HCT116 (cell line): ENCODE measurements at regions not wholly inside any gene's neighbourhood (a gene's known extent, or its start where the extent isn't known, plus 50 kb on each side); places are given as distances from the start of the nearest gene placed in this dataset.

Source experiments
- ATAC-seq: fragments of 200-7000 bp; cut with Tn5 transposase; 2 replicates; pipeline ENCODE4 v1.9.1; 2020; ENCODE audit warnings: mild to moderate bottlenecking, moderate library complexity
- BruUV-seq: library from RNA; stranded (reverse); fragments of 400-500 nt; replicated peaks from 2 replicates; lab custom pipeline; 2021; lab: Mats Ljungman, UMichigan
- CTCF ChIA-PET: fragments of 300-600 bp; sonication (Branson Sonifier 250); formaldehyde crosslinking; loops from one replicate; lab custom pipeline; 2021; ENCODE audit warnings: antibody characterized with exemption; lab: Charles Lee
- POLR2A ChIA-PET: fragments of 300-600, 350-600 bp; sonication (Branson Sonifier 250); formaldehyde crosslinking; loops from one replicate; lab custom pipeline; 2021; ENCODE audit warnings: antibody characterized with exemption; lab: Charles Lee
- RAD21 ChIA-PET, 2 experiments: fragments of 300-600 bp; sonication (Branson Sonifier 250); formaldehyde crosslinking; loops; one replicate each; lab custom pipeline; 2023; ENCODE audit warnings: low total read pairs in 2 of 2; ENCODE audit not compliant: uncharacterized antibody in 2 of 2, unreplicated experiment in 2 of 2, low non-redundant PET in 1 of 2; lab: Charles Lee
- DNase-seq: peaks from one replicate; pipeline ENCODE4 v3.0.0-alpha.2; 2010; ENCODE audit warnings: low read depth, low spot score
- H2AFZ ChIP-seq: fragments of 200-600 bp; shearing (Covaris generic), sonication (generic); 2 replicates; pipeline ENCODE4 v1.6.1; 2017; ENCODE audit warnings: low read depth, mixed run types, mixed read lengths, antibody characterized with exemption, low read length; ENCODE audit not compliant: poor library complexity, severe bottlenecking
- H3K27ac ChIP-seq: 2 replicates; pipeline ENCODE4 v1.5.1; 2012; ENCODE audit warnings: low read depth, low read length
- H3K27me3 ChIP-seq: fragments of 200-600 bp; sonication (generic); 2 replicates; pipeline ENCODE4 v1.6.1; 2016; ENCODE audit warnings: mixed run types, low read length, mixed read lengths; ENCODE audit not compliant: insufficient read depth
- H3K36me3 ChIP-seq, 2 experiments: fragments of 200-500 bp in 1 of 2; fragments of 200-600 bp in 1 of 2; sonication (Bioruptor generic) in 1 of 2; sonication (generic) in 1 of 2; 2 replicates each; pipeline versions ENCODE4 v1.5.1 to v1.6.1; 2014 to 2016; ENCODE audit warnings: low read length in 2 of 2, inconsistent platforms in 1 of 2, mixed read lengths in 1 of 2, mixed run types in 1 of 2; ENCODE audit not compliant: insufficient read depth in 2 of 2, control insufficient read depth in 1 of 2
- H3K4me1 ChIP-seq, 2 experiments: fragments of 200-600 bp in 1 of 2; sonication (generic) in 1 of 2; 2 replicates each; pipeline versions ENCODE4 v1.5.1 to v1.6.1; 2012 to 2017; ENCODE audit warnings: low read length in 2 of 2, inconsistent platforms in 1 of 2, mild to moderate bottlenecking in 1 of 2, mixed read lengths in 1 of 2, mixed run types in 1 of 2, moderate library complexity in 1 of 2; ENCODE audit not compliant: insufficient read depth in 2 of 2, control insufficient read depth in 1 of 2
- H3K4me2 ChIP-seq: fragments of 200-600 bp; sonication (generic); 2 replicates; pipeline ENCODE4 v1.6.1; 2017; ENCODE audit warnings: mixed run types, low read length, mixed read lengths
- H3K4me3 ChIP-seq, 2 experiments: fragments of 200-600 bp in 1 of 2; sonication (generic) in 1 of 2; replicated peaks in 1 of 2; 2 replicates each; pipeline ENCODE4 v1.5.1; 2011 to 2016; ENCODE audit warnings: low read length in 2 of 2, control low read depth in 1 of 2, low read depth in 1 of 2, mild to moderate bottlenecking in 1 of 2, mixed read lengths in 1 of 2, mixed run types in 1 of 2
- H3K79me2 ChIP-seq: fragments of 200-600 bp; sonication (generic); 2 replicates; pipeline ENCODE4 v1.6.1; 2017; ENCODE audit warnings: mild to moderate bottlenecking, mixed run types, low read length, moderate library complexity, mixed read lengths; ENCODE audit not compliant: insufficient read depth
- H3K9ac ChIP-seq: fragments of 200-600 bp; sonication (generic); 2 replicates; pipeline ENCODE4 v1.6.1; 2016; ENCODE audit warnings: low read length, mixed read lengths
- H3K9me2 ChIP-seq: fragments of 200-600 bp; sonication (generic), shearing (Covaris generic); 2 replicates; pipeline ENCODE4 v1.6.1; 2017; ENCODE audit warnings: mixed run types, mild to moderate bottlenecking, moderate library complexity; ENCODE audit not compliant: insufficient read depth
- H3K9me3 ChIP-seq, 2 experiments: fragments of 200-500 bp in 1 of 2; fragments of 200-600 bp in 1 of 2; sonication (Bioruptor generic) in 1 of 2; sonication (generic) in 1 of 2; 2 replicates each; pipeline ENCODE4 v1.6.1; 2014 to 2017; ENCODE audit warnings: low read length in 2 of 2, mixed read lengths in 2 of 2, inconsistent platforms in 1 of 2, low read depth in 1 of 2, mild to moderate bottlenecking in 1 of 2, mixed run types in 1 of 2, moderate library complexity in 1 of 2; ENCODE audit not compliant: control insufficient read depth in 1 of 2, insufficient read depth in 1 of 2
- H4K20me1 ChIP-seq: fragments of 200-600 bp; sonication (generic), shearing (Covaris generic); 2 replicates; pipeline ENCODE4 v1.6.1; 2017; ENCODE audit warnings: mixed run types, mild to moderate bottlenecking, moderate library complexity; ENCODE audit not compliant: insufficient read depth
- CBX3 ChIP-seq: IDR thresholded peaks from 2 replicates; pipeline ENCODE4 v1.6.1; 2012; ENCODE audit warnings: low read depth
- CEBPB ChIP-seq: IDR thresholded peaks from 2 replicates; pipeline ENCODE4 v1.6.1; 2012; ENCODE audit warnings: low read depth
- ELF1 ChIP-seq: IDR thresholded peaks from 2 replicates; pipeline ENCODE4 v1.6.1; 2012; ENCODE audit warnings: low read depth, borderline replicate concordance
- EZH2 ChIP-seq: fragments of 200-600 bp; sonication (generic); IDR thresholded peaks from 2 replicates; pipeline ENCODE4 v1.6.1; 2017; ENCODE audit warnings: antibody characterized with exemption, mixed run types
- EZH2phosphoT487 ChIP-seq: fragments of 200-600 bp; IDR thresholded peaks from 2 replicates; pipeline ENCODE4 v1.6.1; 2018; ENCODE audit warnings: antibody characterized with exemption, borderline replicate concordance
- FOSL1 ChIP-seq: IDR thresholded peaks from 2 replicates; pipeline ENCODE4 v1.6.1; 2012; ENCODE audit warnings: low read depth
- JUND ChIP-seq: IDR thresholded peaks from 2 replicates; pipeline ENCODE4 v1.6.1; 2012
- POLR2A ChIP-seq: IDR thresholded peaks from 2 replicates; pipeline ENCODE4 v1.7.0; 2011; ENCODE audit warnings: borderline replicate concordance; ENCODE audit not compliant: insufficient read depth, insufficient read length; ENCODE audit errors: extremely low read depth
- POLR2AphosphoS5 ChIP-seq: IDR thresholded peaks from 2 replicates; pipeline ENCODE4 v1.6.1; 2011; ENCODE audit warnings: mild to moderate bottlenecking, low read depth, low read length, moderate library complexity
- RAD21 ChIP-seq: IDR thresholded peaks from 2 replicates; pipeline ENCODE4 v1.6.1; 2012; ENCODE audit warnings: low read depth, mild to moderate bottlenecking
- SP1 ChIP-seq: IDR thresholded peaks from 2 replicates; pipeline ENCODE4 v1.6.1; 2012; ENCODE audit warnings: low read depth
- SRF ChIP-seq: IDR thresholded peaks from 2 replicates; pipeline ENCODE4 v1.6.1; 2012; ENCODE audit warnings: low read depth
- TCF7L2 ChIP-seq: IDR thresholded peaks from 2 replicates; pipeline ENCODE4 v1.7.0; 2011; ENCODE audit warnings: borderline replicate concordance, inconsistent platforms; ENCODE audit not compliant: insufficient read depth, insufficient read length; ENCODE audit errors: extremely low read depth
- ZFX ChIP-seq: fragments of 450-650 bp; IDR thresholded peaks from 2 replicates; pipeline ENCODE4 v1.6.1; 2017
- ZNF274 ChIP-seq: fragments of 200-500 bp; sonication (Bioruptor generic); IDR thresholded peaks from 2 replicates; pipeline ENCODE4 v1.6.1; 2014; ENCODE audit warnings: mild to moderate bottlenecking, low read depth, low read length, inconsistent platforms
- intact Hi-C: fragments of 100-400 bp; cut with micrococcal nuclease; formaldehyde crosslinking; loops from 2 replicates; pipeline ENCODE4 v1.10.0; 2022
- TF ChIP-seq, protein P1 (sequence below): IDR thresholded peaks from 2 replicates; pipeline ENCODE4 v1.6.1; 2012; ENCODE audit warnings: low read depth
- TF ChIP-seq, protein P2 (sequence below), 3 experiments: fragments of 200-600 bp in 1 of 3; sonication (generic) in 1 of 3; IDR thresholded peaks in 2 of 3; conservative IDR thresholded peaks in 1 of 3; 2 replicates each; pipeline ENCODE4 v1.5.1; 2012 to 2017; ENCODE audit warnings: low read depth in 2 of 3, low read length in 2 of 3, antibody characterized with exemption in 1 of 3, borderline replicate concordance in 1 of 3, control low read depth in 1 of 3, mild to moderate bottlenecking in 1 of 3, mixed read lengths in 1 of 3, mixed run types in 1 of 3, moderate library complexity in 1 of 3; ENCODE audit not compliant: insufficient read depth in 1 of 3
- TF ChIP-seq, protein P3 (sequence below): IDR thresholded peaks from 2 replicates; pipeline ENCODE4 v1.6.1; 2012
- TF ChIP-seq, protein P4 (sequence below): IDR thresholded peaks from 2 replicates; pipeline ENCODE4 v1.6.1; 2012
- TF ChIP-seq, protein P5 (sequence below): IDR thresholded peaks from 2 replicates; pipeline ENCODE4 v1.6.1; 2011; ENCODE audit warnings: mild to moderate bottlenecking, low read length, moderate library complexity; ENCODE audit not compliant: insufficient replicate concordance; ENCODE audit errors: extremely low read depth

DNA sequence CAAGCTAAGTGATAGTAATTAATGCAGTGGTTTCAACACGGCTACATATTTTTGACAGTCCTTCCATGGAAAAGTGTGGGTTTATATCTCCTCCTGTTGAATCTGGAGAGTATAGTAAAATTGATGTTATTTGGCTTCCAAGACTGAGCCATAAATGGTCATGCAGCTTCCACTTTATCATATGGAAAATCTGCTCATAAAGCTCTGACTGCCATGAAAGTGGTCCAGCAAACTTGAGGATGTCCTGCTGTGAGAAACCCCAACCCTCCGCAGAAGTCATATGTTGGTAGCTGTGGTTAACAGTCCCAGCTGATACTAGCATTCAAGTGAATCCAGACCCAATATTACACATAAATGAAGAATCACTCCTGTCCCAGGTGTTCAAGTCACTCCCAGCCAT is 378.3 kb downstream of the KCTD16 start:
- no peaks in the 10 kb centered on the region for H4K20me1 ChIP-seq
- DNase-seq (no peak), ATAC-seq (no peak)
- H2AFZ ChIP-seq: no peak overlapping the region
- intact Hi-C loops: no loop called here
- H3K9me3 ChIP-seq: no peaks in the 10 kb centered on the region
- BruUV-seq: no TSS peak
- POLR2A ChIA-PET: no interaction called here
- no peaks in the 10 kb centered on the region for H3K4me1 ChIP-seq
- no peaks in the 10 kb centered on the region for H3K27me3 ChIP-seq
- no peak overlapping the region for H3K4me3 ChIP-seq
- RAD21 ChIA-PET: no interaction called here
- H3K79me2 ChIP-seq: no peaks in the 10 kb centered on the region
- CTCF ChIA-PET: no interaction called here
- no peak overlapping the region for H3K9ac ChIP-seq
- no peak overlapping the region for H3K4me2 ChIP-seq
- no peaks in the 10 kb centered on the region for H3K9me2 ChIP-seq
- TF ChIP-seq CEBPB (no peak), CBX3 (no peak), ZNF274 (no peak), JUND (no peak), EZH2 (no peak), EZH2phosphoT487 (no peak), ZFX (no peak), SP1 (no peak), FOSL1 (no peak), POLR2A (no peak), TCF7L2 (no peak), ELF1 (no peak), RAD21 (no peak), POLR2AphosphoS5 (no peak), SRF (no peak)
- TF ChIP-seq, protein P1, sequence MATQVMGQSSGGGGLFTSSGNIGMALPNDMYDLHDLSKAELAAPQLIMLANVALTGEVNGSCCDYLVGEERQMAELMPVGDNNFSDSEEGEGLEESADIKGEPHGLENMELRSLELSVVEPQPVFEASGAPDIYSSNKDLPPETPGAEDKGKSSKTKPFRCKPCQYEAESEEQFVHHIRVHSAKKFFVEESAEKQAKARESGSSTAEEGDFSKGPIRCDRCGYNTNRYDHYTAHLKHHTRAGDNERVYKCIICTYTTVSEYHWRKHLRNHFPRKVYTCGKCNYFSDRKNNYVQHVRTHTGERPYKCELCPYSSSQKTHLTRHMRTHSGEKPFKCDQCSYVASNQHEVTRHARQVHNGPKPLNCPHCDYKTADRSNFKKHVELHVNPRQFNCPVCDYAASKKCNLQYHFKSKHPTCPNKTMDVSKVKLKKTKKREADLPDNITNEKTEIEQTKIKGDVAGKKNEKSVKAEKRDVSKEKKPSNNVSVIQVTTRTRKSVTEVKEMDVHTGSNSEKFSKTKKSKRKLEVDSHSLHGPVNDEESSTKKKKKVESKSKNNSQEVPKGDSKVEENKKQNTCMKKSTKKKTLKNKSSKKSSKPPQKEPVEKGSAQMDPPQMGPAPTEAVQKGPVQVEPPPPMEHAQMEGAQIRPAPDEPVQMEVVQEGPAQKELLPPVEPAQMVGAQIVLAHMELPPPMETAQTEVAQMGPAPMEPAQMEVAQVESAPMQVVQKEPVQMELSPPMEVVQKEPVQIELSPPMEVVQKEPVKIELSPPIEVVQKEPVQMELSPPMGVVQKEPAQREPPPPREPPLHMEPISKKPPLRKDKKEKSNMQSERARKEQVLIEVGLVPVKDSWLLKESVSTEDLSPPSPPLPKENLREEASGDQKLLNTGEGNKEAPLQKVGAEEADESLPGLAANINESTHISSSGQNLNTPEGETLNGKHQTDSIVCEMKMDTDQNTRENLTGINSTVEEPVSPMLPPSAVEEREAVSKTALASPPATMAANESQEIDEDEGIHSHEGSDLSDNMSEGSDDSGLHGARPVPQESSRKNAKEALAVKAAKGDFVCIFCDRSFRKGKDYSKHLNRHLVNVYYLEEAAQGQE: no peak
- TF ChIP-seq, protein P2, sequence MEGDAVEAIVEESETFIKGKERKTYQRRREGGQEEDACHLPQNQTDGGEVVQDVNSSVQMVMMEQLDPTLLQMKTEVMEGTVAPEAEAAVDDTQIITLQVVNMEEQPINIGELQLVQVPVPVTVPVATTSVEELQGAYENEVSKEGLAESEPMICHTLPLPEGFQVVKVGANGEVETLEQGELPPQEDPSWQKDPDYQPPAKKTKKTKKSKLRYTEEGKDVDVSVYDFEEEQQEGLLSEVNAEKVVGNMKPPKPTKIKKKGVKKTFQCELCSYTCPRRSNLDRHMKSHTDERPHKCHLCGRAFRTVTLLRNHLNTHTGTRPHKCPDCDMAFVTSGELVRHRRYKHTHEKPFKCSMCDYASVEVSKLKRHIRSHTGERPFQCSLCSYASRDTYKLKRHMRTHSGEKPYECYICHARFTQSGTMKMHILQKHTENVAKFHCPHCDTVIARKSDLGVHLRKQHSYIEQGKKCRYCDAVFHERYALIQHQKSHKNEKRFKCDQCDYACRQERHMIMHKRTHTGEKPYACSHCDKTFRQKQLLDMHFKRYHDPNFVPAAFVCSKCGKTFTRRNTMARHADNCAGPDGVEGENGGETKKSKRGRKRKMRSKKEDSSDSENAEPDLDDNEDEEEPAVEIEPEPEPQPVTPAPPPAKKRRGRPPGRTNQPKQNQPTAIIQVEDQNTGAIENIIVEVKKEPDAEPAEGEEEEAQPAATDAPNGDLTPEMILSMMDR (IDR thresholded peaks at IDR 0.05 in 2 of 3, conservative IDR thresholded peaks at IDR 0.05 in 1 of 3; ENCODE audit: borderline replicate concordance in 1 of 3, insufficient read depth in 1 of 3, low read depth in 2 of 3, low read length in 2 of 3): no peak
- TF ChIP-seq, protein P3, sequence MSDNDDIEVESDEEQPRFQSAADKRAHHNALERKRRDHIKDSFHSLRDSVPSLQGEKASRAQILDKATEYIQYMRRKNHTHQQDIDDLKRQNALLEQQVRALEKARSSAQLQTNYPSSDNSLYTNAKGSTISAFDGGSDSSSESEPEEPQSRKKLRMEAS: no peak
- TF ChIP-seq, protein P4, sequence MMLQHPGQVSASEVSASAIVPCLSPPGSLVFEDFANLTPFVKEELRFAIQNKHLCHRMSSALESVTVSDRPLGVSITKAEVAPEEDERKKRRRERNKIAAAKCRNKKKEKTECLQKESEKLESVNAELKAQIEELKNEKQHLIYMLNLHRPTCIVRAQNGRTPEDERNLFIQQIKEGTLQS: no peak
- TF ChIP-seq, protein P5, sequence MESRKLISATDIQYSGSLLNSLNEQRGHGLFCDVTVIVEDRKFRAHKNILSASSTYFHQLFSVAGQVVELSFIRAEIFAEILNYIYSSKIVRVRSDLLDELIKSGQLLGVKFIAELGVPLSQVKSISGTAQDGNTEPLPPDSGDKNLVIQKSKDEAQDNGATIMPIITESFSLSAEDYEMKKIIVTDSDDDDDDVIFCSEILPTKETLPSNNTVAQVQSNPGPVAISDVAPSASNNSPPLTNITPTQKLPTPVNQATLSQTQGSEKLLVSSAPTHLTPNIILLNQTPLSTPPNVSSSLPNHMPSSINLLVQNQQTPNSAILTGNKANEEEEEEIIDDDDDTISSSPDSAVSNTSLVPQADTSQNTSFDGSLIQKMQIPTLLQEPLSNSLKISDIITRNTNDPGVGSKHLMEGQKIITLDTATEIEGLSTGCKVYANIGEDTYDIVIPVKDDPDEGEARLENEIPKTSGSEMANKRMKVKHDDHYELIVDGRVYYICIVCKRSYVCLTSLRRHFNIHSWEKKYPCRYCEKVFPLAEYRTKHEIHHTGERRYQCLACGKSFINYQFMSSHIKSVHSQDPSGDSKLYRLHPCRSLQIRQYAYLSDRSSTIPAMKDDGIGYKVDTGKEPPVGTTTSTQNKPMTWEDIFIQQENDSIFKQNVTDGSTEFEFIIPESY: no peak
- H3K27ac ChIP-seq: no peak overlapping the region
- H3K36me3 ChIP-seq: no peaks in the 10 kb centered on the region
